OCI-LY7 (cell line): ENCODE measurements at regions not wholly inside any gene's neighbourhood (a gene's known extent, or its start where the extent isn't known, plus 50 kb on each side); places are given as distances from the start of the nearest gene placed in this dataset.

Experiments
- CTCF ChIP-seq: fragments of 200-600 bp; sonication (generic); conservative IDR thresholded peaks from 2 replicates; pipeline ENCODE4 v1.5.1; 2014; ENCODE audit warnings: mild to moderate bottlenecking, antibody characterized with exemption, low read length, moderate library complexity, mixed read lengths
- EZH2phosphoT487 ChIP-seq: fragments of 200-600 bp; sonication (generic); IDR thresholded peaks from 2 replicates; pipeline ENCODE4 v1.6.1; 2018; ENCODE audit warnings: low read depth, borderline replicate concordance, mild to moderate bottlenecking, mixed run types, antibody characterized with exemption, low read length, moderate library complexity, mixed read lengths

GRCh38 chr10:29859521-29860130, 199.8 kb downstream of the JCAD start:
- TF ChIP-seq CTCF (no peak), EZH2phosphoT487 (no peak)
